ENCODE measurements at regions not wholly inside any gene's neighbourhood (a gene's known extent, or its start where the extent isn't known, plus 50 kb on each side); places are given as distances from the start of the nearest gene placed in this dataset.

DNA sequence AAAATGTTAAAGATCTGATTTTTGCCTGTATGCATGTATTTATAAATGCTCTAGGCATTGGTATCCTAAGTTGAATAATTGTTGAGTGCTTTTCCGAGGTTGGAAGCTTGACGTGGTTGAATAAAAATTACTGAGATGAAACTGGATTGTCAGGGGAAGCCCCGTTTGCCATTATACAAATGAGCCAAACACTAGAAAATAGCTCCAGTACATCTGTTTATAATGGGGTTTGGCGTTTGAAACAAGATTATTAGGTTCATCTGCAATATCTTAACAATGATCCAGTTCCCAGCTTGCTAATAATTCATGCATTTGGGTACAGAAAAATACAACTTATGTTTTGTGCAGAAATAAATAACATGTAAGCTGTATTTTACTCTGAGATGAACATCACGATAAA is 789.6 kb downstream of the GALC start:
- DNase-seq, result no peak
- ChIA-PET POLR2A (ENCODE audit: unreplicated experiment) (no interaction called here), CTCF (no interaction called here)
- Histone ChIP-seq H3K36me3 (ENCODE audit: low read depth) (no peaks in the 10 kb centered on the region), H2AFZ (no peak overlapping the region), H3K9me2 (ENCODE audit: insufficient read depth) (no peaks in the 10 kb centered on the region), H3K9me3 (ENCODE audit: insufficient read depth, low read depth) (no peaks in the 10 kb centered on the region), H3K4me3 (no peak overlapping the region), H3K4me1 (replicated peaks; ENCODE audit: insufficient read depth) (no peaks in the 10 kb centered on the region), H3K4me2 (no peak overlapping the region), H3K27ac (no peak overlapping the region), H4K20me1 (ENCODE audit: insufficient read depth) (no peaks in the 10 kb centered on the region), H3K79me2 (ENCODE audit: low read depth) (no peaks in the 10 kb centered on the region), H3F3A (ENCODE audit: insufficient read depth, low read depth) (no peaks in the 10 kb centered on the region), H3K27me3 (ENCODE audit: insufficient read depth, low read depth) (no peaks in the 10 kb centered on the region)
- BruUV-seq (replicated peaks), result no TSS peak
- no peak for TF ChIP-seq EZH2 (IDR thresholded peaks at IDR 0.05; ENCODE audit: low read depth)
- TF ChIP-seq CTCF (conservative IDR thresholded peaks at IDR 0.05), result no peak
- intact Hi-C loops (cut with micrococcal nuclease; ENCODE audit: unreplicated experiment), result no loop called here

- CTCF ChIA-PET, result no interaction called here
- no peaks in the 10 kb centered on the region for H3F3A ChIP-seq (ENCODE audit: insufficient read depth, low read depth)
- intact Hi-C loops (cut with micrococcal nuclease; ENCODE audit: unreplicated experiment), result no loop called here
These were observed 793.6 kb downstream of the GALC start for GRCh38 chr14:87199381-87199780.

DNA sequence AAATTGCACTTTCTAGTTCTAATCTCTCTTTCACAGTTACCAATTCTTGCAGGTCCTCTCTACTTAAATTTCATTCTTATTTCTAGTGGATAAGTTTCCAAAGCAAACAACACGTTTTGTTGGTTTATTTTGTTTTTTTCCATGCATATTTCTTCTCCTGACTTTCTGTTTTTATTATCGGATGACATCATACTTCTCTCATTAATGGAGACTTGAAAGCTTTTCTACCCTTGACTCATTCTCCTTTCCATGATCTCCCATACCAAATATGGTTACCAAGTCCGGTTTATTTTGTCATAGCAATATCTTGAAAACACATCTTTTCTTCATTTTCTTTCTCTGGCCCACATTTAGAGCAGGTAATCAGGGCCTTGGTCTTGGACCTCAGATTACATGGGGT is 796.5 kb downstream of the GALC start:
- DNase-seq, result no peak
- H3K9me2 ChIP-seq (ENCODE audit: insufficient read depth), result no peaks in the 10 kb centered on the region
- H3K27me3 ChIP-seq (ENCODE audit: insufficient read depth, low read depth), result no peaks in the 10 kb centered on the region
- CTCF ChIA-PET, result no interaction called here
- POLR2A ChIA-PET (ENCODE audit: unreplicated experiment), result no interaction called here
- H3K4me1 ChIP-seq (replicated peaks; ENCODE audit: insufficient read depth), result no peaks in the 10 kb centered on the region
- H3K27ac ChIP-seq, result no peak overlapping the region
- TF ChIP-seq EZH2 (IDR thresholded peaks at IDR 0.05; ENCODE audit: low read depth) (no peak), CTCF (conservative IDR thresholded peaks at IDR 0.05) (no peak)
- H3K79me2 ChIP-seq (ENCODE audit: low read depth), result no peaks in the 10 kb centered on the region
- H4K20me1 ChIP-seq (ENCODE audit: insufficient read depth), result no peaks in the 10 kb centered on the region
- H2AFZ ChIP-seq, result no peak overlapping the region
- no peak overlapping the region for H3K4me2 ChIP-seq
- intact Hi-C loops (cut with micrococcal nuclease; ENCODE audit: unreplicated experiment), result no loop called here
- no peak overlapping the region for H3K4me3 ChIP-seq
- H3K36me3 ChIP-seq (ENCODE audit: low read depth), result no peaks in the 10 kb centered on the region
- no TSS peak for BruUV-seq (replicated peaks)
- H3K9me3 ChIP-seq (ENCODE audit: insufficient read depth, low read depth), result no peaks in the 10 kb centered on the region
- no peaks in the 10 kb centered on the region for H3F3A ChIP-seq (ENCODE audit: insufficient read depth, low read depth)

More at GRCh38 chr14:87199381-87199780, 793.6 kb downstream of the GALC start:
- Histone ChIP-seq H3K27ac (no peak overlapping the region), H3K9me3 (ENCODE audit: insufficient read depth, low read depth) (no peaks in the 10 kb centered on the region), H3K4me1 (replicated peaks; ENCODE audit: insufficient read depth) (no peaks in the 10 kb centered on the region), H3K79me2 (ENCODE audit: low read depth) (no peaks in the 10 kb centered on the region), H3K9me2 (ENCODE audit: insufficient read depth) (no peaks in the 10 kb centered on the region), H3K4me2 (no peak overlapping the region), H3K4me3 (no peak overlapping the region), H3K36me3 (ENCODE audit: low read depth) (no peaks in the 10 kb centered on the region), H3K27me3 (ENCODE audit: insufficient read depth, low read depth) (no peaks in the 10 kb centered on the region), H4K20me1 (ENCODE audit: insufficient read depth) (no peaks in the 10 kb centered on the region), H2AFZ (no peak overlapping the region)
- no TSS peak for BruUV-seq (replicated peaks)
- no peak for DNase-seq
- POLR2A ChIA-PET (ENCODE audit: unreplicated experiment), result no interaction called here
- TF ChIP-seq CTCF (conservative IDR thresholded peaks at IDR 0.05) (no peak), EZH2 (IDR thresholded peaks at IDR 0.05; ENCODE audit: low read depth) (no peak)

All from PC-9 (cell line).